ENCODE measurements at regions not wholly inside any gene's neighbourhood (a gene's known extent, or its start where the extent isn't known, plus 50 kb on each side); places are given as distances from the start of the nearest gene placed in this dataset.
"Not testable (repeated sequence)": the region's sequence is repeated elsewhere in the genome, so short reads cannot be mapped to it uniquely, and the experiment has no call there.

GRCh38 chr17:21772991-21773713 lies 80.8 kb downstream of the KCNJ18 start:
- TF ChIP-seq CTCF (conservative IDR thresholded peaks at IDR 0.05; ENCODE audit: low read depth, low read length); RAD21 (IDR thresholded peaks at IDR 0.05; ENCODE audit: low read length); POLR2A (IDR thresholded peaks at IDR 0.05; ENCODE audit: low read depth, low read length); NFE2L2 (IDR thresholded peaks at IDR 0.05; ENCODE audit: low read depth, low read length); CEBPB (IDR thresholded peaks at IDR 0.05; ENCODE audit: low read depth, low read length); SMC3 (IDR thresholded peaks at IDR 0.05; ENCODE audit: low read depth, low read length): not testable (repeated sequence)

Measured in IMR-90 (cell line).